GM12873 (cell line): ENCODE measurements at regions not wholly inside any gene's neighbourhood (a gene's known extent, or its start where the extent isn't known, plus 50 kb on each side); places are given as distances from the start of the nearest gene placed in this dataset.

Experiments
- TF ChIP-seq, protein P1 (sequence below): IDR thresholded peaks from 2 replicates; pipeline ENCODE4 v1.5.1; 2012; ENCODE audit warnings: low read depth, mild to moderate bottlenecking, moderate library complexity, low read length, control low read depth; ENCODE audit not compliant: insufficient read depth; ENCODE audit errors: missing control alignments

- TF ChIP-seq, protein P1, sequence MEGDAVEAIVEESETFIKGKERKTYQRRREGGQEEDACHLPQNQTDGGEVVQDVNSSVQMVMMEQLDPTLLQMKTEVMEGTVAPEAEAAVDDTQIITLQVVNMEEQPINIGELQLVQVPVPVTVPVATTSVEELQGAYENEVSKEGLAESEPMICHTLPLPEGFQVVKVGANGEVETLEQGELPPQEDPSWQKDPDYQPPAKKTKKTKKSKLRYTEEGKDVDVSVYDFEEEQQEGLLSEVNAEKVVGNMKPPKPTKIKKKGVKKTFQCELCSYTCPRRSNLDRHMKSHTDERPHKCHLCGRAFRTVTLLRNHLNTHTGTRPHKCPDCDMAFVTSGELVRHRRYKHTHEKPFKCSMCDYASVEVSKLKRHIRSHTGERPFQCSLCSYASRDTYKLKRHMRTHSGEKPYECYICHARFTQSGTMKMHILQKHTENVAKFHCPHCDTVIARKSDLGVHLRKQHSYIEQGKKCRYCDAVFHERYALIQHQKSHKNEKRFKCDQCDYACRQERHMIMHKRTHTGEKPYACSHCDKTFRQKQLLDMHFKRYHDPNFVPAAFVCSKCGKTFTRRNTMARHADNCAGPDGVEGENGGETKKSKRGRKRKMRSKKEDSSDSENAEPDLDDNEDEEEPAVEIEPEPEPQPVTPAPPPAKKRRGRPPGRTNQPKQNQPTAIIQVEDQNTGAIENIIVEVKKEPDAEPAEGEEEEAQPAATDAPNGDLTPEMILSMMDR: no peak
Observed at GRCh38 chr6:95489185-95489863, 88.0 kb upstream of the MANEA start.

DNA sequence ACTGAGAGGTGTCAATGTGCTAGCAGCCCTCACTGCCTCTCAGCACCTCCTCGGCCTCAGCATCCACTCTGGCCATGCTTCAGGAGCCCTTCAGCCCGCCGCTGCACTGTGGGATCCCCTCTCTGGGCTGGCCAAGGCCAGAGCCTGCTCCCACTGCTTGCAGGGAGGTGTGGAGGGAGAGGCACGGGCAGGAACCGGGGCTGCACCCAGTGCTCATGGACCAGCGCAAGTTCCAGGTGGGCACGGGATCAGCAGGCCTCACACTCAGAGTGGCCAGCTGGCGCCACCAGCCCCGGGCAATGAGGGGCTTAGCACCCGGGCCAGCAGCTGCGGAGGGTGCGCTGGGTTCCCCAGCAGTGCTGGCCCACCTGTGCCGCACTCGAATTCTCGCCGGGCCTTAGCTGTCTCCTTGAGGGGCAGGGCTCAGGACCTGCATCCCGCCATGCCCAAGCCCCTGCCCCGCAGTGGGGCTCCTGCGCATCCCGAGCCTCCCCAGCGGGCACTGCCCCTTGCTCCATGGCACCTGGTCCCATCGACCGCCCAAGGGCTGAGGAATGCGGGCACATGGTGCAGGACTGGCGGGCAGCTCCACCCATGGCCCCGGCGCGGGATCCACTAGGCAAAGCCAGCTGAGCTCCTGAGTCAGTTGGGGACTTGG is 80.4 kb upstream of the MANEA start:
- TF ChIP-seq, protein P1: no peak

DNA sequence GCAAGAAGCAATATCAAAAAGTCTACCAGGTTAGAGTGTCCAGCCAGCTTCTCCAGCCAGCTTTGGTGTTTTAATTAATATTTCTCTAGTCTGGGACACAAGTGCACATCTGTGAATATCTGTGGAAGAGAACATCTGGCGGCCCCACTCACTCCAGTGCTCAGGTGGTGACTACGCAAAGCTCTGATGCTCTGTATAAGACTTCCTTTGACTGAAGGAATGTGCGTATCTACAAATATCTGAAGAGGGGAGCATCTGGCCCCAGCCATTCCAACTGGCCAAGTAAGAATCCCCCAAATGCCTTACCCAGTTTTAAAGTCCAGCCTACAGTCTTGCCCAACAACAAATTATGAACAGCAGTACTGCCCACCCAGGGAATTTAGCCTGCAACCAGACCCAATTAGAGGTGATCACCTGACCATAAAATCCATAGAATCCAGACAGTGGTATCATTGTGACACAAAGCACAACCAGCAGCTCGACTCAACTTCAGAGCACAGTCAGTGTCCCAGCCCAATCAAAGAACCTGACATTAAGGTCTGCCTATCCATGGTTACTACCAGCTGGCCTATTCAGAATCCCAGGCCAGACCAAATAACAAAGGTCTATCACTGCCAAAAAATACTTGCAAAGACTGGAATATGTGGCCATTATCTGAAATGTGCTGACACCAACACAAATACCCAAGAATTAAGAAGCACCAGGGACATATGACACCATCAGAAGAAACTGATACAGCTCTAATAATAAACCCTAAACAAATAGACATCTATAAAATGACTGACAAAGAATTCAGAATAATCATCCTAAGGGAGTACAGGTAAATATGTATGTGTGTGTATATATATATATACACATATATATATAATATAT is 76.1 kb upstream of the MANEA start:
- TF ChIP-seq, protein P1: no peak

DNA sequence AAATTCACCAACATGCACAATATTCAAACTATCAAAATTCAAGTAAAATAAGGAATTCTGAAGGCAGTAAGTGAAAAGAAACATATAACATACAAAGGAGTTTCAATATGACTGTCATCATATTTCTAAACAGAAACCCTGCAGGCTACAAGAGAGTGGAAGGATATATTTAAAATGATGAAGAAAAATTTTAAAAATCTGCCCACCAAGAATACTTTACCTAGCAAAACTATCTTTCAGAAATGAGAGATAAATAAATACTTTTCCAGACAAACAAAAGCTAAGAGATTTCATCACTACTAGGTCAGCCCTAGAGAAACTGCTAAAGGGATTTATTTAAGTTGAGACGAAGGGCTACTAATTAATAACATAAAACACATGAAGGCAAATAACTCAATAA is 73.8 kb upstream of the MANEA start:
- TF ChIP-seq, protein P1: no peak

GRCh38 chr6:95511404-95511803 is 65.9 kb upstream of the MANEA start:
- TF ChIP-seq, protein P1: no peak

GRCh38 chr6:95515975-95516374 is 61.4 kb upstream of the MANEA start:
- TF ChIP-seq, protein P1: no peak

- TF ChIP-seq, protein P1: no peak
Observed at GRCh38 chr6:95517004-95517403, 60.3 kb upstream of the MANEA start.
